ENCODE measurements at regions not wholly inside any gene's neighbourhood (a gene's known extent, or its start where the extent isn't known, plus 50 kb on each side); places are given as distances from the start of the nearest gene placed in this dataset.

DNA sequence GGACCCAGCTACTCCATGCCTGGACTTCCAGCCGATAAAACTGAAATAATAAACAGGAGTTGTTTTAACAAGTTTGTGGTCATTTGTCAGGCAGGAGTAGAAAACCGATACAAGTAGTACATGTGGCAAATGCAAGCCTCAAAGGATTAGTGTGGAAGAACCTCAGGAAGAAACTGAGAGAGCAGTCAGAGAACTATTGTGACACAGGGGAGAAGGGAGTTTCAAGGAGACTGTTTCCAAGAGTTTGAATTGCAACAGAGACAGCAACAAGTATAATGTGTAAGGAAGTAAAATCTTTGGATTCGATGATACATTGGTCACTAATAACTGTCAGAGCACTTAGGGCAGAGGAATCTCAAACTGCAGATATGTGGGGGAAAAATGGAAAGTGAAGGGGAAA is 450.6 kb upstream of the ARHGEF26 start:
- H3K4me3 ChIP-seq (ENCODE audit: low read depth, low read length): no peak overlapping the region
- DNase-seq (ENCODE audit: low read depth): no peak
- TF ChIP-seq, protein P1, sequence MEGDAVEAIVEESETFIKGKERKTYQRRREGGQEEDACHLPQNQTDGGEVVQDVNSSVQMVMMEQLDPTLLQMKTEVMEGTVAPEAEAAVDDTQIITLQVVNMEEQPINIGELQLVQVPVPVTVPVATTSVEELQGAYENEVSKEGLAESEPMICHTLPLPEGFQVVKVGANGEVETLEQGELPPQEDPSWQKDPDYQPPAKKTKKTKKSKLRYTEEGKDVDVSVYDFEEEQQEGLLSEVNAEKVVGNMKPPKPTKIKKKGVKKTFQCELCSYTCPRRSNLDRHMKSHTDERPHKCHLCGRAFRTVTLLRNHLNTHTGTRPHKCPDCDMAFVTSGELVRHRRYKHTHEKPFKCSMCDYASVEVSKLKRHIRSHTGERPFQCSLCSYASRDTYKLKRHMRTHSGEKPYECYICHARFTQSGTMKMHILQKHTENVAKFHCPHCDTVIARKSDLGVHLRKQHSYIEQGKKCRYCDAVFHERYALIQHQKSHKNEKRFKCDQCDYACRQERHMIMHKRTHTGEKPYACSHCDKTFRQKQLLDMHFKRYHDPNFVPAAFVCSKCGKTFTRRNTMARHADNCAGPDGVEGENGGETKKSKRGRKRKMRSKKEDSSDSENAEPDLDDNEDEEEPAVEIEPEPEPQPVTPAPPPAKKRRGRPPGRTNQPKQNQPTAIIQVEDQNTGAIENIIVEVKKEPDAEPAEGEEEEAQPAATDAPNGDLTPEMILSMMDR (IDR thresholded peaks at IDR 0.05; ENCODE audit: low read depth, low read length, missing control alignments): no peak
- in situ Hi-C loops (cut with HindIII; ENCODE audit: low sequenced_read_pairs): no loop called here

DNA sequence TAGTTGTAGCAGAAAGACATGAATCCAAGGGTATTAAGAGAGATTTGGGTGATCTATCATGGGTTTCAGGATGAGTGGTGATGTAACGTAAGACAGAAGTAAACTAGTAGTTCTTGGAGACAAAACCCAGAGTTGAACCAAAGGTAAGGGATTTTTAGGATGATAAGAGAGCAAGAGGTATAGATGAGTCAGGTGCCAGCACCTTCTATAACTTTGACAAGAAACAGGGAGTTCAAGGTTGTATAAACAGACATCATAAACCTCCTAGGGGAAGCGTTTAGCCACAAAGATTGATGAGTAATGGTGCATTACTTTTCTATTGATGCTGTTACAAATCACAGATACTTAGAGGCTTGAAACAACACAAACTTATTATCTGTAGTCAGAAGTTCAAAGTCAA is 447.3 kb upstream of the ARHGEF26 start:
- no peak for DNase-seq (ENCODE audit: low read depth)
- TF ChIP-seq, protein P1 (IDR thresholded peaks at IDR 0.05; ENCODE audit: low read depth, low read length, missing control alignments): no peak
- no peak overlapping the region for H3K4me3 ChIP-seq (ENCODE audit: low read depth, low read length)
- in situ Hi-C loops (cut with HindIII; ENCODE audit: low sequenced_read_pairs): no loop called here

DNA sequence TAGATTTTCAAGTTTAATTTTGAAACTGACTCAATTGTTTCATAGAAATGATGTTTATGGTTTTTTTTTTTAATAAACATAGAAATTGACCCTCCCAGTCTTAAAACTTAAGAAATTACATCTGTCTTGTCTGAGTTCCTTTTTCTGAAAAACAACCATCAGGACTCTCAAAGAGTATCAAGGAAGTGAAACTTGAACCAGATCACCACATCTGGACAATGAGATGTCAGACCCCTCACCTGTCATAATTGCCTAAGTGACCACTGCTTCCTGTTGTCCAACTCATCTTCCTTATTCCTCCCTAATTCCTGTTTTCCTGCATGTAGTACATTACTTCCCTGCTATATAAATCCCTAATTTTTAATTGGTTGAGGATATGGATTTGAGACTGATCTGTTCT is 441.5 kb upstream of the ARHGEF26 start:
- DNase-seq (ENCODE audit: low read depth): no peak
- TF ChIP-seq, protein P1 (IDR thresholded peaks at IDR 0.05; ENCODE audit: low read depth, low read length, missing control alignments): no peak
- in situ Hi-C loops (cut with HindIII; ENCODE audit: low sequenced_read_pairs): no loop called here
- no peak overlapping the region for H3K4me3 ChIP-seq (ENCODE audit: low read depth, low read length)

DNA sequence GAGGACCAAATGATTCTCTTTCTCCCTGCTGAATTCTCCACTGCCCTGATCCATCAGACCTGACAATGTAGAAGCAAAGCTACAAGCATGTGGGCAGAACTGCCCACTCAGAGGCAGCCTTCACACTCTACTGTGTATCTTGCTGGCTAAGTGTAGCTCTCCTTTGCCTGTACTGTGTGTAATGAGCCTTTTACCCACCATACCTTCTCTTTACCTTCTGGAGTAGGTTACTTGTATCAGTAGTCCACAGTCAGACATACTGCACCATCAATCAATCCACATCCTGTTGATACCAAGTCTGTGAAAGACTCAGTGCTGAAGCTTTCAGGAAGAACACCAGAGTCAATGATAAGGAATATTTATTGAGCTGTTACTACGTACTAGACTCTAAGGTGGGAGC is 440.7 kb upstream of the ARHGEF26 start:
- no peak overlapping the region for H3K4me3 ChIP-seq (ENCODE audit: low read depth, low read length)
- in situ Hi-C loops (cut with HindIII; ENCODE audit: low sequenced_read_pairs): no loop called here
- TF ChIP-seq, protein P1 (IDR thresholded peaks at IDR 0.05; ENCODE audit: low read depth, low read length, missing control alignments): no peak
- DNase-seq (ENCODE audit: low read depth): no peak

DNA sequence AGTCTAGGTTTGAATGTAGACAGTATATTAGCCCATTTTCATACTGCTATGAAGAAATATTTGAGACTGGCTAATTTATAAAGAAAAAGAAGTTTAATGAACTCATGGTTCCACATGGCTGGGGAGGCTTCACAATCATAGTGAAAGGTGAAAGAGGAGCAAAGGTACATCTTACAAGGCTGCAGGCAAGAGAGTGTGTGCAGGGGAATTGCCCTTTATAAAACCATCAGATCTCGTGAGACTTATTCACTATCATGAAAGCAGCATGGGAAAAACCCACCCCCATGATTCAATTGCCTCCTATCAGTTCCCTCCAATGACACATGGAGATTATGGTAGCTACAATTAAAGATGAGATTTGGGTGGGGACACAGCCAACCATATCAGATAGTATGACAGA is 440.1 kb upstream of the ARHGEF26 start:
- no peak overlapping the region for H3K4me3 ChIP-seq (ENCODE audit: low read depth, low read length)
- DNase-seq (ENCODE audit: low read depth): no peak
- in situ Hi-C loops (cut with HindIII; ENCODE audit: low sequenced_read_pairs): no loop called here
- TF ChIP-seq, protein P1 (IDR thresholded peaks at IDR 0.05; ENCODE audit: low read depth, low read length, missing control alignments): no peak

DNA sequence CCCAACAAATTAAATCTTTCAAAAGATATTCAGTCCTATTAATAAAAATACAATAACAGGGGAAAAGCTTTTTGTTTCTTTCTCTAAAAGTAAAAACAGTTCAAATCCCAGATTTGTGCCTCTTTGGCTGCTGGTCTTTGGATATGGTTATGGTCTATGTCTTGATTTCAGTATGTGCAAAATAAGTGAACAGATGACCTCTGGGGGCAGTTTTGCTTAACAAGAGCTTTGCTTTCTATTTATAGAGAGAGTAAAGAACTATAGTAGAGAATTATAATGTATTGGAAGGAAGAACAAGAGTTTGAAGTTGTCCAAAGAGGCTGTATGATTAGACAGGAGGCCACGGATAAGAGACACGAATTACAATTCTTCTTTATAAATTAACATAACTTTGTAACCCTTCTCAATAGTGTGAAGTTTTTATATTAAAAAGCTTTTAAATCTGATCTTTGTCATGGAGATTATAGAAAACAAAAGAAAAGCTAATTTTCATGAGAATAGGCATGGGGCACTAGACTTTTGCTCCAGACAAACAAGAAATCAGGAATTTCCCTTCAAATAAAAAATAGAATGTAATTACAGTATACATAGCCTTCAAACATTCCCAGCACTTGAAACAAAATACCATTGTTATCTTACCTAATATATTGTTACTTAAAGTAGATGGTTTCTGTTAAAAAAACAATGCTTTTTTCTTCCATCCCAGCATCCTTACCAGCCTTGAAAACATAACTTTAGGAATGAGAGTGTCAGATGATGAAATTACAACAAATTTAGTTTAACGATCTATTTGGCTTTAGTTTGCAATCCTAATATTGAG is 432.7 kb upstream of the ARHGEF26 start:
- no peak overlapping the region for H3K4me3 ChIP-seq (ENCODE audit: low read depth, low read length)
- TF ChIP-seq, protein P1 (IDR thresholded peaks at IDR 0.05; ENCODE audit: low read depth, low read length, missing control alignments): no peak
- in situ Hi-C loops (cut with HindIII; ENCODE audit: low sequenced_read_pairs): no loop called here
- DNase-seq (ENCODE audit: low read depth): no peak

Measured in astrocyte of the cerebellum (primary cell).